Stromal cell of bone marrow (primary cell): ENCODE measurements at regions not wholly inside any gene's neighbourhood (a gene's known extent, or its start where the extent isn't known, plus 50 kb on each side); places are given as distances from the start of the nearest gene placed in this dataset.

Experiments used
- DNase-seq: peaks from one replicate; pipeline ENCODE4 v3.0.0-alpha.2; 2012; ENCODE audit warnings: low read depth

- no peak for DNase-seq
Measured at GRCh38 chr5:67266654-67267350, 70.2 kb upstream of the CD180 start.

- no peak for DNase-seq
Measured at GRCh38 chr5:67265951-67266350, 69.4 kb upstream of the CD180 start.

GRCh38 chr5:67263656-67264408 is 67.2 kb upstream of the CD180 start:
- DNase-seq, result no peak

- DNase-seq, result no peak
Measured at GRCh38 chr5:67262956-67263355, 66.4 kb upstream of the CD180 start.

GRCh38 chr5:67262206-67262605 is 65.6 kb upstream of the CD180 start:
- DNase-seq, result no peak

- no peak for DNase-seq
Measured at GRCh38 chr5:67259548-67260215, 63.1 kb upstream of the CD180 start.

- no peak for DNase-seq
Measured at GRCh38 chr5:67257500-67257899, 60.9 kb upstream of the CD180 start.

- DNase-seq, result no peak
Measured at GRCh38 chr5:67257077-67257476, 60.5 kb upstream of the CD180 start.

GRCh38 chr5:67255881-67256280 is 59.3 kb upstream of the CD180 start:
- DNase-seq, result no peak

- DNase-seq, result no peak
Measured at GRCh38 chr5:67253911-67254310, 57.3 kb upstream of the CD180 start.

GRCh38 chr5:67249590-67249895 is 52.9 kb upstream of the CD180 start:
- no peak for DNase-seq

GRCh38 chr5:67248703-67249589 is 52.3 kb upstream of the CD180 start:
- no peak for DNase-seq

GRCh38 chr5:67246546-67247268 is 50.1 kb upstream of the CD180 start:
- DNase-seq, result no peak
